ENCODE measurements at regions not wholly inside any gene's neighbourhood (a gene's known extent, or its start where the extent isn't known, plus 50 kb on each side); places are given as distances from the start of the nearest gene placed in this dataset.

- H3K4me2 ChIP-seq (ENCODE audit: low read length), result no peak overlapping the region
- BruUV-seq (replicated peaks), result no TSS peak
- no peaks in the 10 kb centered on the region for H4K20me1 ChIP-seq (ENCODE audit: insufficient read depth)
- no peak for ATAC-seq
- no peak overlapping the region for H2AFZ ChIP-seq (ENCODE audit: low read depth, low read length, poor library complexity, severe bottlenecking)
- no peak for TF ChIP-seq CBX3 (IDR thresholded peaks at IDR 0.05; ENCODE audit: low read depth)
- no peak for TF ChIP-seq EZH2 (IDR thresholded peaks at IDR 0.05)
- TF ChIP-seq, protein P1, sequence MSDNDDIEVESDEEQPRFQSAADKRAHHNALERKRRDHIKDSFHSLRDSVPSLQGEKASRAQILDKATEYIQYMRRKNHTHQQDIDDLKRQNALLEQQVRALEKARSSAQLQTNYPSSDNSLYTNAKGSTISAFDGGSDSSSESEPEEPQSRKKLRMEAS (IDR thresholded peaks at IDR 0.05), result no peak
- TF ChIP-seq POLR2AphosphoS5 (IDR thresholded peaks at IDR 0.05; ENCODE audit: low read depth, low read length), result no peak
- no peak for DNase-seq (ENCODE audit: low read depth, low spot score)
- intact Hi-C loops (cut with micrococcal nuclease), result no loop called here
- H3K9ac ChIP-seq (ENCODE audit: low read length), result no peak overlapping the region
- H3K9me3 ChIP-seq (ENCODE audit: control insufficient read depth in 1 of 2, insufficient read depth in 1 of 2, low read depth in 1 of 2, low read length in 2 of 2), result no peaks in the 10 kb centered on the region; a peak in 1 of 4 replicates
- ChIA-PET POLR2A (no interaction called here), RAD21 (ENCODE audit: low non-redundant PET in 1 of 2, low total read pairs in 2 of 2, uncharacterized antibody in 2 of 2, unreplicated experiment in 2 of 2) (no interaction called here), CTCF (no interaction called here)
- no peaks in the 10 kb centered on the region for H3K9me2 ChIP-seq (ENCODE audit: insufficient read depth)
- peaks cover 50% of the 10 kb centered on the region for H3K27me3 ChIP-seq (ENCODE audit: insufficient read depth, low read length)
- no peaks in the 10 kb centered on the region for H3K4me1 ChIP-seq (ENCODE audit: control insufficient read depth in 1 of 2, insufficient read depth in 2 of 2, low read length in 2 of 2)
- H3K79me2 ChIP-seq (ENCODE audit: insufficient read depth, low read length), result no peaks in the 10 kb centered on the region
- H3K4me3 ChIP-seq (replicated peaks in 1 of 2; ENCODE audit: low read depth in 1 of 2, low read length in 2 of 2), result no peak overlapping the region
- H3K27ac ChIP-seq (ENCODE audit: low read depth, low read length), result no peak overlapping the region
- no peaks in the 10 kb centered on the region for H3K36me3 ChIP-seq (ENCODE audit: control insufficient read depth in 1 of 2, insufficient read depth in 2 of 2, low read length in 2 of 2)
Measured at GRCh38 chr1:30292451-30292850, 430.9 kb downstream of the MATN1 start.

DNA sequence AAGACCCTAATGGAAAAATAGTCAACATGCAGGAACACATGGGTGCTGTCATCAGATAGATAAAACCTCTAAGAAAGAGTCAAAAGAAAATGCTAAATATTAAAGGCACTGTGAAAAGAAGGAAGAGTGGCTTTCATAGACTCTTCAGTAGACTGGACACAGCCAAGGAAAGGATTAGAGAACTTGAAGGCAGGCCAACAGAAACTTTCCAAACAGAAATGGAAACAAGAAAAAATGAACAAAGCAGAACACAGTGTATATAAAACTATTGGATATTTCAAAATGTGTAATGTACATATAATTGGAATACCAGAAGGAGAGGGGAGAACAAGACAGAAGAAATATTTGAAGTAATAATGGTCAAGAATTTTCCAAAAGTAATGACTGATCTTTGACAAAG is 431.9 kb downstream of the MATN1 start:
- no peak overlapping the region for H2AFZ ChIP-seq (ENCODE audit: low read depth, low read length, poor library complexity, severe bottlenecking)
- BruUV-seq (replicated peaks), result no TSS peak
- no peak overlapping the region for H3K27ac ChIP-seq (ENCODE audit: low read depth, low read length)
- ATAC-seq (no peak), DNase-seq (ENCODE audit: low read depth, low spot score) (no peak)
- CTCF ChIA-PET, result no interaction called here
- H3K4me2 ChIP-seq (ENCODE audit: low read length), result no peak overlapping the region
- peaks cover 56% of the 10 kb centered on the region for H3K27me3 ChIP-seq (ENCODE audit: insufficient read depth, low read length)
- no peak overlapping the region for H3K9ac ChIP-seq (ENCODE audit: low read length)
- no peaks in the 10 kb centered on the region for H3K79me2 ChIP-seq (ENCODE audit: insufficient read depth, low read length)
- RAD21 ChIA-PET (ENCODE audit: low non-redundant PET in 1 of 2, low total read pairs in 2 of 2, uncharacterized antibody in 2 of 2, unreplicated experiment in 2 of 2), result no interaction called here
- POLR2A ChIA-PET, result no interaction called here
- no peaks in the 10 kb centered on the region for H3K36me3 ChIP-seq (ENCODE audit: control insufficient read depth in 1 of 2, insufficient read depth in 2 of 2, low read length in 2 of 2)
- no peaks in the 10 kb centered on the region for H3K4me1 ChIP-seq (ENCODE audit: control insufficient read depth in 1 of 2, insufficient read depth in 2 of 2, low read length in 2 of 2)
- no peaks in the 10 kb centered on the region for H3K9me2 ChIP-seq (ENCODE audit: insufficient read depth)
- H3K9me3 ChIP-seq (ENCODE audit: control insufficient read depth in 1 of 2, insufficient read depth in 1 of 2, low read depth in 1 of 2, low read length in 2 of 2), result no peaks in the 10 kb centered on the region
- H3K4me3 ChIP-seq (replicated peaks in 1 of 2; ENCODE audit: low read depth in 1 of 2, low read length in 2 of 2), result no peak overlapping the region
- intact Hi-C loops (cut with micrococcal nuclease), result no loop called here
- no peaks in the 10 kb centered on the region for H4K20me1 ChIP-seq (ENCODE audit: insufficient read depth)
- TF ChIP-seq, protein P2, sequence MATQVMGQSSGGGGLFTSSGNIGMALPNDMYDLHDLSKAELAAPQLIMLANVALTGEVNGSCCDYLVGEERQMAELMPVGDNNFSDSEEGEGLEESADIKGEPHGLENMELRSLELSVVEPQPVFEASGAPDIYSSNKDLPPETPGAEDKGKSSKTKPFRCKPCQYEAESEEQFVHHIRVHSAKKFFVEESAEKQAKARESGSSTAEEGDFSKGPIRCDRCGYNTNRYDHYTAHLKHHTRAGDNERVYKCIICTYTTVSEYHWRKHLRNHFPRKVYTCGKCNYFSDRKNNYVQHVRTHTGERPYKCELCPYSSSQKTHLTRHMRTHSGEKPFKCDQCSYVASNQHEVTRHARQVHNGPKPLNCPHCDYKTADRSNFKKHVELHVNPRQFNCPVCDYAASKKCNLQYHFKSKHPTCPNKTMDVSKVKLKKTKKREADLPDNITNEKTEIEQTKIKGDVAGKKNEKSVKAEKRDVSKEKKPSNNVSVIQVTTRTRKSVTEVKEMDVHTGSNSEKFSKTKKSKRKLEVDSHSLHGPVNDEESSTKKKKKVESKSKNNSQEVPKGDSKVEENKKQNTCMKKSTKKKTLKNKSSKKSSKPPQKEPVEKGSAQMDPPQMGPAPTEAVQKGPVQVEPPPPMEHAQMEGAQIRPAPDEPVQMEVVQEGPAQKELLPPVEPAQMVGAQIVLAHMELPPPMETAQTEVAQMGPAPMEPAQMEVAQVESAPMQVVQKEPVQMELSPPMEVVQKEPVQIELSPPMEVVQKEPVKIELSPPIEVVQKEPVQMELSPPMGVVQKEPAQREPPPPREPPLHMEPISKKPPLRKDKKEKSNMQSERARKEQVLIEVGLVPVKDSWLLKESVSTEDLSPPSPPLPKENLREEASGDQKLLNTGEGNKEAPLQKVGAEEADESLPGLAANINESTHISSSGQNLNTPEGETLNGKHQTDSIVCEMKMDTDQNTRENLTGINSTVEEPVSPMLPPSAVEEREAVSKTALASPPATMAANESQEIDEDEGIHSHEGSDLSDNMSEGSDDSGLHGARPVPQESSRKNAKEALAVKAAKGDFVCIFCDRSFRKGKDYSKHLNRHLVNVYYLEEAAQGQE (IDR thresholded peaks at IDR 0.05; ENCODE audit: low read depth), result no peak
- TF ChIP-seq CEBPB (IDR thresholded peaks at IDR 0.05; ENCODE audit: low read depth) (no peak), JUND (IDR thresholded peaks at IDR 0.05) (no peak), SIN3A (IDR thresholded peaks at IDR 0.05; ENCODE audit: low read depth) (no peak), CBX3 (IDR thresholded peaks at IDR 0.05; ENCODE audit: low read depth) (no peak), ELF1 (IDR thresholded peaks at IDR 0.05; ENCODE audit: borderline replicate concordance, low read depth) (no peak), POLR2A (IDR thresholded peaks at IDR 0.05; ENCODE audit: borderline replicate concordance, extremely low read depth, insufficient read depth, insufficient read length) (no peak), TCF7L2 (IDR thresholded peaks at IDR 0.05; ENCODE audit: borderline replicate concordance, extremely low read depth, insufficient read depth, insufficient read length) (no peak), ZNF274 (IDR thresholded peaks at IDR 0.05; ENCODE audit: low read depth, low read length) (no peak)
- TF ChIP-seq, protein P3, sequence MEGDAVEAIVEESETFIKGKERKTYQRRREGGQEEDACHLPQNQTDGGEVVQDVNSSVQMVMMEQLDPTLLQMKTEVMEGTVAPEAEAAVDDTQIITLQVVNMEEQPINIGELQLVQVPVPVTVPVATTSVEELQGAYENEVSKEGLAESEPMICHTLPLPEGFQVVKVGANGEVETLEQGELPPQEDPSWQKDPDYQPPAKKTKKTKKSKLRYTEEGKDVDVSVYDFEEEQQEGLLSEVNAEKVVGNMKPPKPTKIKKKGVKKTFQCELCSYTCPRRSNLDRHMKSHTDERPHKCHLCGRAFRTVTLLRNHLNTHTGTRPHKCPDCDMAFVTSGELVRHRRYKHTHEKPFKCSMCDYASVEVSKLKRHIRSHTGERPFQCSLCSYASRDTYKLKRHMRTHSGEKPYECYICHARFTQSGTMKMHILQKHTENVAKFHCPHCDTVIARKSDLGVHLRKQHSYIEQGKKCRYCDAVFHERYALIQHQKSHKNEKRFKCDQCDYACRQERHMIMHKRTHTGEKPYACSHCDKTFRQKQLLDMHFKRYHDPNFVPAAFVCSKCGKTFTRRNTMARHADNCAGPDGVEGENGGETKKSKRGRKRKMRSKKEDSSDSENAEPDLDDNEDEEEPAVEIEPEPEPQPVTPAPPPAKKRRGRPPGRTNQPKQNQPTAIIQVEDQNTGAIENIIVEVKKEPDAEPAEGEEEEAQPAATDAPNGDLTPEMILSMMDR (IDR thresholded peaks at IDR 0.05 in 2 of 3, conservative IDR thresholded peaks at IDR 0.05 in 1 of 3; ENCODE audit: borderline replicate concordance in 1 of 3, insufficient read depth in 1 of 3, low read depth in 2 of 3, low read length in 2 of 3), result no peak
- TF ChIP-seq, protein P4, sequence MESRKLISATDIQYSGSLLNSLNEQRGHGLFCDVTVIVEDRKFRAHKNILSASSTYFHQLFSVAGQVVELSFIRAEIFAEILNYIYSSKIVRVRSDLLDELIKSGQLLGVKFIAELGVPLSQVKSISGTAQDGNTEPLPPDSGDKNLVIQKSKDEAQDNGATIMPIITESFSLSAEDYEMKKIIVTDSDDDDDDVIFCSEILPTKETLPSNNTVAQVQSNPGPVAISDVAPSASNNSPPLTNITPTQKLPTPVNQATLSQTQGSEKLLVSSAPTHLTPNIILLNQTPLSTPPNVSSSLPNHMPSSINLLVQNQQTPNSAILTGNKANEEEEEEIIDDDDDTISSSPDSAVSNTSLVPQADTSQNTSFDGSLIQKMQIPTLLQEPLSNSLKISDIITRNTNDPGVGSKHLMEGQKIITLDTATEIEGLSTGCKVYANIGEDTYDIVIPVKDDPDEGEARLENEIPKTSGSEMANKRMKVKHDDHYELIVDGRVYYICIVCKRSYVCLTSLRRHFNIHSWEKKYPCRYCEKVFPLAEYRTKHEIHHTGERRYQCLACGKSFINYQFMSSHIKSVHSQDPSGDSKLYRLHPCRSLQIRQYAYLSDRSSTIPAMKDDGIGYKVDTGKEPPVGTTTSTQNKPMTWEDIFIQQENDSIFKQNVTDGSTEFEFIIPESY (IDR thresholded peaks at IDR 0.05; ENCODE audit: extremely low read depth, insufficient replicate concordance, low read length), result no peak

Data from HCT116 (cell line).